DMS153 treated with DMSO at 0.1 percent for 48 hours (cell line): ENCODE measurements at regions not wholly inside any gene's neighbourhood (a gene's known extent, or its start where the extent isn't known, plus 50 kb on each side); places are given as distances from the start of the nearest gene placed in this dataset.
"Not testable (repeated sequence)": the region's sequence is repeated elsewhere in the genome, so short reads cannot be mapped to it uniquely, and the experiment has no call there.

ENCODE experiments used
- DNase-seq: peaks from one replicate; lab custom pipeline; 2025; ENCODE audit not compliant: unreplicated experiment; lab: John Stamatoyannopoulos, UW

GRCh38 chr10:84698989-84699388 lies 370.6 kb downstream of the CCSER2 start:
- no peak for DNase-seq

- no peak for DNase-seq
Measured at GRCh38 chr10:84700668-84701369, 372.4 kb downstream of the CCSER2 start.

GRCh38 chr10:84701370-84701720 lies 373.0 kb downstream of the CCSER2 start:
- no peak for DNase-seq

GRCh38 chr10:84704101-84704500 lies 375.7 kb downstream of the CCSER2 start:
- no peak for DNase-seq

GRCh38 chr10:84706431-84706830 lies 378.0 kb downstream of the CCSER2 start:
- no peak for DNase-seq

- no peak for DNase-seq
Measured at GRCh38 chr10:84706875-84707274, 378.5 kb downstream of the CCSER2 start.

- no peak for DNase-seq
Measured at GRCh38 chr10:84715911-84716310, 387.5 kb downstream of the CCSER2 start.

- no peak for DNase-seq
Measured at GRCh38 chr10:84718877-84719616, 390.7 kb downstream of the CCSER2 start.

- no peak for DNase-seq
Measured at GRCh38 chr10:84719687-84720086, 391.3 kb downstream of the CCSER2 start.

- no peak for DNase-seq
Measured at GRCh38 chr10:84727398-84727797, 399.0 kb downstream of the CCSER2 start.

- DNase-seq: not testable (repeated sequence)
Measured at GRCh38 chr10:84739126-84739525, 410.7 kb downstream of the CCSER2 start.

- DNase-seq: no peak
Measured at GRCh38 chr10:84739641-84740040, 411.3 kb downstream of the CCSER2 start.

- no peak for DNase-seq
Measured at GRCh38 chr10:84743483-84743882, 415.1 kb downstream of the CCSER2 start.

GRCh38 chr10:84755311-84755710 lies 426.9 kb downstream of the CCSER2 start:
- no peak for DNase-seq

GRCh38 chr10:84756653-84757052 lies 428.3 kb downstream of the CCSER2 start:
- not testable (repeated sequence) for DNase-seq

GRCh38 chr10:84761994-84762614 lies 433.7 kb downstream of the CCSER2 start:
- not testable (repeated sequence) for DNase-seq

- no peak for DNase-seq
Measured at GRCh38 chr10:84762754-84763394, 434.5 kb downstream of the CCSER2 start.

GRCh38 chr10:84763965-84764364 lies 435.6 kb downstream of the CCSER2 start:
- DNase-seq: no peak

- DNase-seq: no peak
Measured at GRCh38 chr10:84765086-84765485, 436.7 kb downstream of the CCSER2 start.

- DNase-seq: no peak
Measured at GRCh38 chr10:84765656-84766055, 437.3 kb downstream of the CCSER2 start.

- no peak for DNase-seq
Measured at GRCh38 chr10:84766923-84767322, 438.5 kb downstream of the CCSER2 start.

GRCh38 chr10:84768132-84768531 lies 439.7 kb downstream of the CCSER2 start:
- no peak for DNase-seq
